Astrocyte of the cerebellum (primary cell): ENCODE measurements at regions not wholly inside any gene's neighbourhood (a gene's known extent, or its start where the extent isn't known, plus 50 kb on each side); places are given as distances from the start of the nearest gene placed in this dataset.

Source experiments
- DNase-seq: peaks from one replicate; pipeline ENCODE4 v3.0.0-alpha.2; 2011; ENCODE audit warnings: low read depth
- H3K4me3 ChIP-seq: 2 replicates; pipeline ENCODE4 v1.5.1; 2011; ENCODE audit warnings: mild to moderate bottlenecking, low read depth, low read length, moderate library complexity
- CTCF ChIP-seq: IDR thresholded peaks from 2 replicates; pipeline ENCODE4 v1.5.1; 2012; ENCODE audit warnings: low read length, low read depth, moderate library complexity, mild to moderate bottlenecking; ENCODE audit errors: missing control alignments
- in situ Hi-C: cut with HindIII; loops from 2 replicates; pipeline ENCODE4 v1.10.0; 2017; ENCODE audit warnings: low sequenced_read_pairs

GRCh38 chrX:40360557-40360956 is 220.2 kb upstream of the ATP6AP2 start:
- DNase-seq: no peak
- in situ Hi-C loops: no loop called here
- H3K4me3 ChIP-seq: no peak overlapping the region
- no peak for TF ChIP-seq CTCF

DNA sequence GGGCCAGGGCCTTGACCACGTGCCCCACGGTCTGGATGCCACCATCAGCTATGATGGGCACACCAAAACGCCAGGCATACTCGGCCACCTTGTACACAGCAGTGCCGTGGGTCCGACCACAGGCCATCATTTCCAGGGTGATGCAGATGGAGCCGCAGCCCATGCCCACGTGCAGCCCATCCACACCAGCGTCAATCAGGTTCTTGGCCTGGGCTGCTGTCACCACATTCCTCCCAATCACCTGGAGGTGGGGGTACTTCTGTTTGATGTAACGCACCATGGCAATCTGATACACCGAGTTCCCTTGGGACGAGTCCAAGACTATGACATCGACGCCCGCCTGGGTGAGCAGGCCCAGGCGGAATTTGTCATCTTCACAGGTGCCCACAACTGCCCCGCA is 221.2 kb upstream of the ATP6AP2 start:
- no peak for TF ChIP-seq CTCF
- in situ Hi-C loops: no loop called here
- no peak overlapping the region for H3K4me3 ChIP-seq
- DNase-seq: no peak

- no peak for DNase-seq
- no peak for TF ChIP-seq CTCF
- H3K4me3 ChIP-seq: no peak overlapping the region
- in situ Hi-C loops: no loop called here
Measured at GRCh38 chrX:40358994-40359393, 221.8 kb upstream of the ATP6AP2 start.

GRCh38 chrX:40349251-40349650 is 231.5 kb upstream of the ATP6AP2 start:
- no peak for TF ChIP-seq CTCF
- in situ Hi-C loops: no loop called here
- no peak overlapping the region for H3K4me3 ChIP-seq
- DNase-seq: no peak

DNA sequence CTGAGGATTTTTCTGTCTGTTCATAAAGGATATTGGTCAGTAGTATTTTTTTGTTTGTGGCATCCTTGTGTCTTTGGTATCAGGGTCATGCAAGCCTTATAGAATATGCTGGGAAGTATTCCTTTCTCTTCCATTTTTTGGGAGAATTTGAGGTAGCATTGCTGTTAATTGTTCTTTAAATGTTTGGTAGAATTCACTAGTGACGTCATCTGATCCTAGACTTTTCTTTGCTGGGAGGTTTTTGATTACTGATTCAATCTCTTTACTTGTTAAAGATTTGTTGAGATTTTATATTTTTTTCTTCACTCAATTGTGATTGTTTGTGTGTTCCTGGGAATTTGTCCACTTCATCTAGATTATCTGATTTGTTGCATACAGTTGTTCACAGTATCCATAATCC is 234.4 kb upstream of the ATP6AP2 start:
- in situ Hi-C loops: no loop called here
- no peak overlapping the region for H3K4me3 ChIP-seq
- TF ChIP-seq CTCF: no peak
- DNase-seq: no peak

DNA sequence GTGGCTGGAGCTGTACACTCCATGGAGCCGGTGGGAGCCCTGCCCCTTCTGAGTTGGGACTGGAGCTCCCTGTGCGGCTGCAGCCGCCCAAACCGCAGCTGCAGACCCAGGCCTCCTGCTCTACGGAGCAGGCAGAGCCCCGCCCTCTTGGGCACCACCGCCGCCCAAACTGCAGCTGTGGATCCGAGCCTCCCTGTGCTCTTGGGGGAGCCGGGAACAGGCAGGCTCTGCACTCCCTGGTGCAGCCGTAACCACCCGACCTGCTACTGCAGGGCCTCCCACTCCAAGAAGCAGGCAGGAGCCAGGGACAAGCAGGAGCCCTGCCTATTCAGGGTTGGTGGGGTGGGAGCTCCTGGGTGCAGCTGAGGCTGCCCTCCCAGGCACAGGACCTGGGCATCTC is 237.5 kb upstream of the ATP6AP2 start:
- TF ChIP-seq CTCF: no peak
- no peak overlapping the region for H3K4me3 ChIP-seq
- in situ Hi-C loops: no loop called here

DNA sequence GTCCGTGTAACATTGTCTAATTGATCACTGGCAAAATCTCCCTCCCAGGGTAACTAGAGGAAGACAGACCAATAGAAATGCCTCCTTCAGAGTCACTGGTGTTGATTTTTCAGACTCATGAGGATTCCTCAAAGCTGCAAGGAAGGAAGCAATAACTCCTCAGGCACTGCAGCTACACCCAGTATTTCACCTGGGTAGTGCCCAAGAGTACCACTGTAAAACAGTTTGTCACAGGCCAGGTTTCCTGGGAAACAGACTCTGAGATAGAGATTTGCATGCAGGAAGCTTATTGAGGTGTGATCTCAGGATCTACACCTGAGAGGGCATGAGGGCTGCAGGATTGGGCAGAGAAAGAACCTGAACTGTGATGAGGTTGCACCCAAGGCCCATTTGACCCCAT is 240.7 kb upstream of the ATP6AP2 start:
- H3K4me3 ChIP-seq: no peak overlapping the region
- no peak for TF ChIP-seq CTCF
- DNase-seq: no peak
- in situ Hi-C loops: no loop called here

More for the DNA sequence above, 237.5 kb upstream of the ATP6AP2 start:
- DNase-seq: no peak
